OCI-LY3 (cell line): ENCODE measurements at regions not wholly inside any gene's neighbourhood (a gene's known extent, or its start where the extent isn't known, plus 50 kb on each side); places are given as distances from the start of the nearest gene placed in this dataset.

Experiments
- H2AFZ ChIP-seq: fragments of 200-600, 300-600 bp; shearing (Covaris generic); 2 replicates; pipeline ENCODE4 v1.6.0; 2014; ENCODE audit warnings: antibody characterized with exemption, low read depth, low read length
- H3K27ac ChIP-seq: fragments of 200-600, 300-600 bp; sonication (generic); 2 replicates; pipeline ENCODE4 v1.5.1; 2014; ENCODE audit warnings: mild to moderate bottlenecking, low read length, moderate library complexity, mixed read lengths
- H3K27me3 ChIP-seq: fragments of 200-600, 300-600 bp; sonication (generic); 2 replicates; pipeline ENCODE4 v1.6.1; 2014; ENCODE audit warnings: low read depth, low read length, mixed read lengths
- H3K36me3 ChIP-seq: fragments of 200-600, 300-600 bp; sonication (generic); replicated peaks from 2 replicates; pipeline ENCODE3; 2014; ENCODE audit warnings: low read depth, low read length, mixed read lengths
- H3K4me1 ChIP-seq: fragments of 300-600, 200-600 bp; sonication (generic); 2 replicates; pipeline ENCODE4 v1.6.1; 2014; ENCODE audit warnings: low read length, mixed read lengths
- H3K4me2 ChIP-seq: fragments of 200-600, 300-600 bp; sonication (generic); 2 replicates; pipeline ENCODE4 v1.6.1; 2014; ENCODE audit warnings: low read length, mixed read lengths
- H3K4me3 ChIP-seq: fragments of 300-600, 200-600 bp; sonication (generic); 2 replicates; pipeline ENCODE4 v1.5.1; 2014; ENCODE audit warnings: antibody characterized with exemption, mild to moderate bottlenecking, low read length, moderate library complexity
- H3K79me2 ChIP-seq: fragments of 300-600, 200-600 bp; shearing (Covaris generic); 2 replicates; pipeline ENCODE4 v1.6.1; 2014; ENCODE audit warnings: mild to moderate bottlenecking, low read length, mixed read lengths
- H3K9ac ChIP-seq: fragments of 300-600, 200-600 bp; shearing (Covaris generic); 2 replicates; pipeline ENCODE4 v1.6.0; 2014; ENCODE audit warnings: mild to moderate bottlenecking, low read length, moderate library complexity
- H3K9me3 ChIP-seq: fragments of 200-600, 300-600 bp; shearing (Covaris generic); 2 replicates; pipeline ENCODE4 v1.6.1; 2014; ENCODE audit warnings: low read length, mixed read lengths; ENCODE audit not compliant: insufficient read depth
- H4K20me1 ChIP-seq: fragments of 200-600, 300-600 bp; sonication (generic); 2 replicates; pipeline ENCODE4 v1.6.1; 2016; ENCODE audit warnings: low read length, mixed read lengths; ENCODE audit not compliant: insufficient read depth
- CTCF ChIP-seq: fragments of 200-600, 300-600 bp; sonication (generic); IDR thresholded peaks from 2 replicates; pipeline ENCODE4 v1.5.1; 2014; ENCODE audit warnings: antibody characterized with exemption, low read length, low read depth
- EZH2phosphoT487 ChIP-seq: fragments of 200-600 bp; shearing (Covaris generic); IDR thresholded peaks from 2 replicates; pipeline ENCODE4 v1.6.1; 2018; ENCODE audit warnings: antibody characterized with exemption, mixed run types, low read depth

GRCh38 chr11:122202161-122202950 is 86.3 kb upstream of the BLID start:
- Histone ChIP-seq H3K36me3 (no peaks in the 10 kb centered on the region), H3K4me1 (peaks cover 18% of the 10 kb centered on the region), H2AFZ (0 out of 2 replicates have a peak overlapping the region, but pooled peaks have one; percentile 6), H3K9me3 (no peaks in the 10 kb centered on the region), H3K79me2 (no peaks in the 10 kb centered on the region), H3K4me2 (peak overlapping the region; percentile 66), H4K20me1 (no peaks in the 10 kb centered on the region), H3K27me3 (peaks cover 46% of the 10 kb centered on the region), H3K9ac (peak overlapping the region; percentile 14; the same call in 1 of the 2 replicates), H3K4me3 (peak overlapping the region; percentile 63), H3K27ac (no peak overlapping the region)
- TF ChIP-seq EZH2phosphoT487: no peak
- no peak for TF ChIP-seq CTCF

GRCh38 chr11:122201106-122201505 is 85.1 kb upstream of the BLID start:
- Histone ChIP-seq H3K9me3 (no peaks in the 10 kb centered on the region), H2AFZ (no peak overlapping the region), H3K27ac (no peak overlapping the region), H4K20me1 (no peaks in the 10 kb centered on the region), H3K4me2 (no peak overlapping the region), H3K9ac (no peak overlapping the region), H3K4me3 (no peak overlapping the region), H3K79me2 (no peaks in the 10 kb centered on the region), H3K36me3 (no peaks in the 10 kb centered on the region), H3K4me1 (peaks cover 18% of the 10 kb centered on the region), H3K27me3 (peaks cover 43% of the 10 kb centered on the region)
- TF ChIP-seq EZH2phosphoT487 (no peak), CTCF (no peak)

GRCh38 chr11:122199661-122200060 is 83.6 kb upstream of the BLID start:
- Histone ChIP-seq H4K20me1 (no peaks in the 10 kb centered on the region), H3K79me2 (no peaks in the 10 kb centered on the region), H3K9ac (no peak overlapping the region), H2AFZ (no peak overlapping the region), H3K9me3 (no peaks in the 10 kb centered on the region), H3K4me2 (no peak overlapping the region), H3K27me3 (peaks cover 32% of the 10 kb centered on the region), H3K27ac (no peak overlapping the region), H3K4me3 (no peak overlapping the region), H3K4me1 (peaks cover 21% of the 10 kb centered on the region), H3K36me3 (no peaks in the 10 kb centered on the region)
- TF ChIP-seq EZH2phosphoT487: no peak
- TF ChIP-seq CTCF: no peak

GRCh38 chr11:122198291-122198983 is 82.4 kb upstream of the BLID start:
- H3K4me2 ChIP-seq: no peak overlapping the region
- no peak overlapping the region for H2AFZ ChIP-seq
- H3K27ac ChIP-seq: no peak overlapping the region
- no peak overlapping the region for H3K4me3 ChIP-seq
- no peak overlapping the region for H3K9ac ChIP-seq
- no peaks in the 10 kb centered on the region for H3K9me3 ChIP-seq
- H4K20me1 ChIP-seq: no peaks in the 10 kb centered on the region
- H3K27me3 ChIP-seq: peaks cover 20% of the 10 kb centered on the region
- H3K79me2 ChIP-seq: no peaks in the 10 kb centered on the region
- H3K4me1 ChIP-seq: peaks cover 34% of the 10 kb centered on the region
- TF ChIP-seq EZH2phosphoT487: no peak
- no peak for TF ChIP-seq CTCF
- H3K36me3 ChIP-seq: no peaks in the 10 kb centered on the region
